GM19452 (cell line): ENCODE measurements at regions not wholly inside any gene's neighbourhood (a gene's known extent, or its start where the extent isn't known, plus 50 kb on each side); places are given as distances from the start of the nearest gene placed in this dataset.
"Not testable (repeated sequence)": the region's sequence is repeated elsewhere in the genome, so short reads cannot be mapped to it uniquely, and the experiment has no call there.

Experiments used
- ATAC-seq: cut with Tn5 transposase; IDR thresholded peaks from one replicate; pipeline ENCODE4 v1.9.1; 2021; ENCODE audit not compliant: unreplicated experiment

- no peak for ATAC-seq
These were observed 302.7 kb downstream of the SFMBT2 start for GRCh38 chr10:7108141-7108540.

- ATAC-seq, result no peak
These were observed 303.5 kb downstream of the SFMBT2 start for GRCh38 chr10:7107285-7107684.

- not testable (repeated sequence) for ATAC-seq
These were observed 306.5 kb downstream of the SFMBT2 start for GRCh38 chr10:7104379-7104778.

- no peak for ATAC-seq
These were observed 308.1 kb downstream of the SFMBT2 start for GRCh38 chr10:7102557-7103349.

- no peak for ATAC-seq
These were observed 308.8 kb downstream of the SFMBT2 start for GRCh38 chr10:7102084-7102483.

- no peak for ATAC-seq
These were observed 309.4 kb downstream of the SFMBT2 start for GRCh38 chr10:7101451-7101850.

GRCh38 chr10:7100032-7100702 is 310.7 kb downstream of the SFMBT2 start:
- ATAC-seq, result no peak

- no peak for ATAC-seq
These were observed 312.6 kb downstream of the SFMBT2 start for GRCh38 chr10:7098160-7098762.

- ATAC-seq, result no peak
These were observed 316.1 kb downstream of the SFMBT2 start for GRCh38 chr10:7094781-7095180.

GRCh38 chr10:7093368-7093767 is 317.5 kb downstream of the SFMBT2 start:
- no peak for ATAC-seq

- ATAC-seq, result no peak
These were observed 318.2 kb downstream of the SFMBT2 start for GRCh38 chr10:7092603-7093002.

- no peak for ATAC-seq
These were observed 320.3 kb downstream of the SFMBT2 start for GRCh38 chr10:7090529-7090928.

GRCh38 chr10:7085913-7086589 is 324.8 kb downstream of the SFMBT2 start:
- no peak for ATAC-seq

- ATAC-seq, result no peak
These were observed 325.5 kb downstream of the SFMBT2 start for GRCh38 chr10:7085147-7085912.

GRCh38 chr10:7084280-7085005 is 326.4 kb downstream of the SFMBT2 start:
- no peak for ATAC-seq

GRCh38 chr10:7082967-7083366 is 327.9 kb downstream of the SFMBT2 start:
- no peak for ATAC-seq

GRCh38 chr10:7077880-7078279 is 333.0 kb downstream of the SFMBT2 start:
- ATAC-seq, result no peak

GRCh38 chr10:7075851-7076250 is 335.0 kb downstream of the SFMBT2 start:
- no peak for ATAC-seq

GRCh38 chr10:7075110-7075509 is 335.7 kb downstream of the SFMBT2 start:
- ATAC-seq, result no peak

- no peak for ATAC-seq
These were observed 339.4 kb downstream of the SFMBT2 start for GRCh38 chr10:7071421-7071820.
